Hematopoietic multipotent progenitor cell treated with erythropoietin and hydrocortisone succinate and interleukin-3 and kit ligand, for 8 days (in vitro differentiated cells): ENCODE measurements at regions not wholly inside any gene's neighbourhood (a gene's known extent, or its start where the extent isn't known, plus 50 kb on each side); places are given as distances from the start of the nearest gene placed in this dataset.

ENCODE experiments used
- DNase-seq: peaks from one replicate; pipeline ENCODE4 v3.0.0-alpha.2; 2015

GRCh38 chr12:90064852-90065801 is 356.5 kb upstream of the ATP2B1 start:
- no peak for DNase-seq

GRCh38 chr12:90062799-90063198 is 354.2 kb upstream of the ATP2B1 start:
- DNase-seq, result no peak

DNA sequence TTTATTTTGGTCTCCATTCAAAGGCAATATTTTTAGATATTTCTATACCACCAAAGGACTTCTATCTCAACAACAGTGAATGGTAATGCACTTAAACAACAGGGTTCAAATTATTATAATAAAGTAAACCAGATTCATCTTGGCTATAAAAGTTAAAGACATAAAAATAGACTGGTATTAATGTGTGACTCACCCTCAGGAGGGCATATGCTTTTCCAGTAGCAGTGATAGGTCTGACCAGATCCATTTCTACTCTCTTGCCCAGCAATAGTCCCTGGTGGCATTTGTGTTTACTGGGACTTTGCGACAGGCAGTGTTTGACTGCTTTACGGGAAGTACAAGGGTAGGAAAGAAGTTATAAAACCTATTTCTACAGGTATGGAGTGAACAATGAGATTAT is 353.2 kb upstream of the ATP2B1 start:
- DNase-seq, result no peak

GRCh38 chr12:90060031-90060430 is 351.4 kb upstream of the ATP2B1 start:
- no peak for DNase-seq

DNA sequence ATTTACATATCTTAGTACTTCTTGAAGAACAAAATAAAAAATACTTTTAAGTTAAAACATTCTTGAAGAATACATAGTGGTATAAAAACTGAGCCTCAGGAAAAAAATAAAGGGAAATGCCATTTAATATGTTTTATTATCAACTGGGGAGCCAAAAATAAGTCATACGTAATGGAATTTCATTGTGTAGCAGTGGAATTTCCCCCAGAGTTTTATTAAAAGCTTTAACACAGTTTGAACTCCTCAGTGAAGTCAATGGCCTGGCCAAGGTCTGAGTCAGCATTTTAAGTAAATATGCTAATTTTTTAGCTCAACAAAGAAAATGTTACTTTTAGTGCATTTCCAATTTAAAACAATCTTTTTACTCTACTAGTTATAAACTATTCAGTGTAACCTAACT is 350.1 kb upstream of the ATP2B1 start:
- no peak for DNase-seq

DNA sequence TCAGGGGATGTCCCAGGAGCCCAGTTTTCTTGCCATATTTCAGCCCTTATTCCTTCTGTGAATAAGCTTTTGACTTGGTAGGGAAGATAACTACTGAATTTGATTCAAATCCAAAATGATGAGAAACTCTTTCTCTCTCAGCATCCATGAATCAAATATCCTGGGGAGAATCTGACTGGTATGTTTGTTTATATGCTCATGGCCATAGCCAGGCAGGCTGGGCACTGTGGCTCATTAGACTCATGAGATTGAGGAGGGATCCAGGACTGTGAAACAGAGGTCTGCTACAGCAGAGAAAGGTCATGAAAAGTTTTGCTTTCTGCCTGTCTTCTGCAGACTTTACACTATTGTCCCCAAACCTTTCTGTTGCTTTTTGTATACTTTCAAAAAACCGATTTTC is 346.4 kb upstream of the ATP2B1 start:
- no peak for DNase-seq

- no peak for DNase-seq
Measured at GRCh38 chr12:90048918-90049317, 340.3 kb upstream of the ATP2B1 start.

DNA sequence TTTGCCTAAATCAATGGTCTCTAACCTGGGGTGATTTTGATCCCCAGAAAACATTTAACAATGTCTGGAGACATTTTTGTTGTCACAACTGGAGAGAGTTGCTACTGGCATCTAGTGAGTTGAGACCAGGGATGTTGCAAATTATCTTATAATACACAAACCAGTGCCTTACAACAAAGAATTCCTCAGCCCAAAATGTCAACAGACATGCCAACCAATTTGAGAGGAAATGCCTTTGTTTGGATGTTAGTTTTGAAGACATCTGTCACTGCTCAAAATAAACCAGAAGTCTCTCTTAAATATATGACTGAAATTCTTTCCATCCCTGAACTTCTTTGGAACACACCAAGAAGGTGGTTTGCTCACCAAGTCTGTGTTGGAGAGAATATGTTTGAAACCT is 336.9 kb upstream of the ATP2B1 start:
- no peak for DNase-seq

GRCh38 chr12:90044069-90044468 is 335.4 kb upstream of the ATP2B1 start:
- DNase-seq, result no peak

DNA sequence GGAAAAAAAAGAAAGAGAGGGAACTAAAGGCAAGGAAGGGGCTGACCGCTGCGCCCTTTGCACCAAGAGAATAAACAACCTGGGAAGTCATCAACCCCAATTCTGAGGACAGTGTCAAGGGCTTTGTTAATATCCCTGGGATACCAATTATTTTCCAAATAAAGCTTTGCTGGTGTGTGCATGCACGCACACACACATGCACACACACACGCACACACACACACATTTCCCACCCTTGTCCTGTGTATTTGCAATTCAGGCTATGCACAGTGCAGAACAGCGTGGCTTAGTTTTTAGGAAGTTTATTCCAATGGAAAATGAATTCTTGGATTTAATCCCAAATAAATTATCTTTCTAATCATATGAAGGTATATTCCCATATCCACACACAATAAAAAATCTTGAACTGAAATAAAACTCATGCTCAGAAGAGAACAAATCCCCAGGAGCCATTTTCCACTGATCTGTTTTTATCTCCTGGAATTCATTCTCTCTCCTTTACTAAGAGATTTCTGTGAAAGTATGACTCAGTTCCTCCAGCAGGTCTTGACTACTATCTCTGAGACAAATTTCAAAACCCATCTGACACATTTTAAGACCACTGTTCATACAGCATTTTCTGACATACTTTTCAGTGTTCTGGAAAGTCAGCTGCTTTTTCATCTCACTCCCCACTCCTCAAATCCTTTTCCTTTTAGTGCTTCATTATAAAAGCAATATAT is 334.4 kb upstream of the ATP2B1 start:
- no peak for DNase-seq

DNA sequence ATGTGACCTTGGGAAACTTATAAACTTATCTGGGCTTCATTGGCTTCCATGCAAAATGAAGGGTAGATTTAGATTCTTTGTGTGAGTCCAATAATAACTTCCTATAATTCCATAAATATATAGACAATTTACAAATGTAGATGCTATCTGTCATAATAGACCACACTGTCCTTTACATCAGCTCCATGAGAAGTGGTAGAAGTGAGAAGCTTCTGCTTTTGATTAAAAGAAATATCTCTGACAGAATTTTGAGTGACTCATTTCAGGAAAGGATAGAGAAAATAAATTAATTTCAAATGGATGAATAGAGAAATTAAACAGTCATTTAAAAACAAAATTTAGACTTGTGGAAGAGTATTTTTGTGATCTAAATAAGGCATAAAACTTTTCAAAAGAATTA is 329.7 kb upstream of the ATP2B1 start:
- DNase-seq, result no peak

- DNase-seq, result no peak
Measured at GRCh38 chr12:90037740-90038139, 329.1 kb upstream of the ATP2B1 start.

DNA sequence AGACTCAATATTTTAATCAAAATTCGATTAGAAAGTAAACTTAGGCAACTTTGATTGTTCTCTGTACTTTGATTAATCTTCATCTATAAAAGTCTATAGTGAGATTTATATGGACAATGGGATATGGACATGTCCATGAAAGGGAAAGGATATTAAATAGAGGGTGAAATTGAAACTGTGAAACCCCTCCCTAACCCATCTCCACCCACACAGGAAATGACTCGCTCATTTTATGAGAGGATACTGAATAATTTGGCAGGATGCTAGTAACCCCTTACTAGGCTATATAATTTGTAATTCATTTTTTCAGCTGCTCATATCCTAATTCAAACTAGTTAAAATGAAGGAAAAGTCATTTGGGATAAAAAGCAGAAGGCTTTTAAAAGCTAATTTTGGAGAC is 328.0 kb upstream of the ATP2B1 start:
- no peak for DNase-seq

- DNase-seq, result no peak
Measured at GRCh38 chr12:90030726-90031125, 322.1 kb upstream of the ATP2B1 start.

DNA sequence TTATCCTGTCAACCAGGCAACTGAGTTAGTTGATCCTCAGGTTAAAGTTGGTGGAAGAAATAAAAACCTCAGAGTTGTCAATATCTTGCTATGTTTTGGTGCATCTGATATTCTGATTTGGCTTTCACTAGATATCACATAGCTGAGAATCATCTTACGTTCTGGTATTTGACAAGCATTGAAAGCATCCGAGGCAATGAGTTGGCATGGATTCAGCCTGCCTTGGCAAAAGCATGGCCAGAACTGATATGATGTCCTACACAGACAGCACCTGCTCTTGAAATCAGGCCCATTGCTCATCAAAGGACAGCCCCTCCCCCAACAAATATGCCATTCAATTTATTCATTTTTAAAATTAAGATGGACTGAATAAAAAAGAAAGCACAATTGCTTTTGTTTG is 320.7 kb upstream of the ATP2B1 start:
- DNase-seq, result no peak

DNA sequence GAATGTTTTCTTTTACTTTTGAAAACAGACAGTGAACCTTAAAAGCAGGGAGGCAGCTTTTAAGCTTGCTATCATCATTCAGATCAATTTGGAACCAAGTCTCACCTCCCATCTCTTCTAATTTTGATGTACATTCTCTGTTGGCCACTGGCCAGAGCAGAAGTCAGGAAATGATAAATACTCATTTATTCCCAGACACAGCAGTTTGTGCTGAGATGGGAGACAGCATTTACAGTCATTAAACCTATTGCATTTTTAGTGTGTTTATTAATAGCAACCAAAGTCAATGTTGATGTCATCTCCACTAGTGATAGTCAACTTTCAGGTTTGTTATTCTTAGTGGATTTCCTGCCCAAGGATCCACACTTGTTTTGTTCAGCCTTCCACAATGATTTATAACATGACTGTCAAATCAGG is 320.0 kb upstream of the ATP2B1 start:
- no peak for DNase-seq

GRCh38 chr12:90027889-90028634 is 319.4 kb upstream of the ATP2B1 start:
- no peak for DNase-seq

GRCh38 chr12:90027041-90027440 is 318.4 kb upstream of the ATP2B1 start:
- DNase-seq, result no peak

- DNase-seq, result no peak
Measured at GRCh38 chr12:90026516-90026915, 317.9 kb upstream of the ATP2B1 start.

DNA sequence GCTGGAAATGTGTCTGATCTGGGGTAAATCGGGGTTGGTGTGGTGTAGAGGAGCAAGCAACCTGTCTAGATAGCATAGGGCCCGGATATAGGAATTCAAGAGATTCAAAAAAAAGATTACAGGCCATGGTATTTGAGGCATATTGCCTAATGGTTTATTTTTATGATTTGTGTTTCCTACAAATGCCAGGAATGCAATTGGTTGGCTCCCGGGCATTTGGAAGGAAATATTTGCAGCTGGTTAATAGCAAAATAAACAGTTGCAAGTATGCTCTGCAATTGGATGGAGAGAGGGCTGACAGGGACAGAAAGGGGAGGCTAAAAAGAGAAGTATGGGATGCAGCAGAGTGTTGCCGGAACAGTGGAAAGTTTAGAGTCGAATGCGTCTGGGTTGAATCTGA is 315.6 kb upstream of the ATP2B1 start:
- DNase-seq, result no peak

DNA sequence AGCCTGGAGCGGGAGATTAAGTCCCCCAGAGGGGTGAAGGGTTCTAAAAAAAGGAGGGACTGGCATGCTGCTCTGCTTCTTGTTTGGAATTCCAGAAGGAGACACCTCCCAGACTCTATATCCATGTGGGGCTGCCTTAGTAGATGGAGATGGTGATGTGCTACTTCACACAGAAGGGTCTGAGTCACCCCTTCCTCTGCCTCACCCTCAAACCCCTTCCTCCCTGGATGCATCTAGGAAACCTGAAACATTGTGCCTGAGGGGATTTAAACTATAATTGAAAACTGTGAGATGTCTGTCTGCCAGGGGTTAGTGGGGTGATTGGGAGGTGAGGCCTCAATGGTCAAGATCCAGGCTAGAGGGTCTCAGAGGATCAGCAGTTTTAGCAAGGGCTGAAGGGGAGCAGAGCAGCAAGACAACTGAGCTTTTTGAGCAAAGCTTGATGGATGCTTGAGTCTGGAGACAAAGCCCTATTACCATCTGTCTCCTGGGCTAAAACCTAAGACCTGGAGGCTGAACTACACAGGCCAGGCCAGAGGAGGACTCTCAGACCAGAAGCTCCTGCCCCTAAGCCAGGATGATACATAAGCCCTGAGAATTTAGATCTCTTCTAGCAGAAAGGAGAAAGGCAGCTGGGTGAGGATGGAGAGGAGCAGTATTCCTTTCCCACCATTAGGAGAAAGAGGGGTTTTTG is 314.7 kb upstream of the ATP2B1 start:
- DNase-seq, result no peak

- DNase-seq, result no peak
Measured at GRCh38 chr12:90021795-90022440, 313.3 kb upstream of the ATP2B1 start.
